Neural crest cell (in vitro differentiated cells): ENCODE measurements at regions not wholly inside any gene's neighbourhood (a gene's known extent, or its start where the extent isn't known, plus 50 kb on each side); places are given as distances from the start of the nearest gene placed in this dataset.

ENCODE experiments used
- DNase-seq: peaks from one replicate; pipeline ENCODE4 v3.0.0; 2021; ENCODE audit warnings: low read depth, mixed read lengths, low spot score
- H3K27ac Mint-ChIP-seq: one replicate; pipeline ENCODE4 v1.8.0; 2021; ENCODE audit warnings: mild to moderate bottlenecking, mixed read lengths; ENCODE audit not compliant: unreplicated experiment
- H3K27me3 Mint-ChIP-seq: 2 replicates; pipeline ENCODE4 v1.8.0; 2021; ENCODE audit warnings: low read depth, mild to moderate bottlenecking, mixed read lengths
- H3K36me3 Mint-ChIP-seq: 2 replicates; pipeline ENCODE4 v1.8.0; 2021; ENCODE audit warnings: low read depth, mild to moderate bottlenecking, mixed read lengths
- H3K4me1 Mint-ChIP-seq: 2 replicates; pipeline ENCODE4 v1.8.0; 2021; ENCODE audit warnings: mixed read lengths
- H3K4me3 Mint-ChIP-seq: one replicate; pipeline ENCODE4 v1.8.0; 2021; ENCODE audit warnings: mild to moderate bottlenecking, mixed read lengths
- H3K9me3 Mint-ChIP-seq: 2 replicates; pipeline ENCODE4 v1.8.0; 2021; ENCODE audit warnings: mixed read lengths
- TF ChIP-seq, protein P1 (sequence below): fragments of 200-600 bp; sonication (generic); conservative IDR thresholded peaks from 2 replicates; pipeline ENCODE4 v1.5.0; 2021; ENCODE audit warnings: antibody characterized with exemption, mild to moderate bottlenecking

DNA sequence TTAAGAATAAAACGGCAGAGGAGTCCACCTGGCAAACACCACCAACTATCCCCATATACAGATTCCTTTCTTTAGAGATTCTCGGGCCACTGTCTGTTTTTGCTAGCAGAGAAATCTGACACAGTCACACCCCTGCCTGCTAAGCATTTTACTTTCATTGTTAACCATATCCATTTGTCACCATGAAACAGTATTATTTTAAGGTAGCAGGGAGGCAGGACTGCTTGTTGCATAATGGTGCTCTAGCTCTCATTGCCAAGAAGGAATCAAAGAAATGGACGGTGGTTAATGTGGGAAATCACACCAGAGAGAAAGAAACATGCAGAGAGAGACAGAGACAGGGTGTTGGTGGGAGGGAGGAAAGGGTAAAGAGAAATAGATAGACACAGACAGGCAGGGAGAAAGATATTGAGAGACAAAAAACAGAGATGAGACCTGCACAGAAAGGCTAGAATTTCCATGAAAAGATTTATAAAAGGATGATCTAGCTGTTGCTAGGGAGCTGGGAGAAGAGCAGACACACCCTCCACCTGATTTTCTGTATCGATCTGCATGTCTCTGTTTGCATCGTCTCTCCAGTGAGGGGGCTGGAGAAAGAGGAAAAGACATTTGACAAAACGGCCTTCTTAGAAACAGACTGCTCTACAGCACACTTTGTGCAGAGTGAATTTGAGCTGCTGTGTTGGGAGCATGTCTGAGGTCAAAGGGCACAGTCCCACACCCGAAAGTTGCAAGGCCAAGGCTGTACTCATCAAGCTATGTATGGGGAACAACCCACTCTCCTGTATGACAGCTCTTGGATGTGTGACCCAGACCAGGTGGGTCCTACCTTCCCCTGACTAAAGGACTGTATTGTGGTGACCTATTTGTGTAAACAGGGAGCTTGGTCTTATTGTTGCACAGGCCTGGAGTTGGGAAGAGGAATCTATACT lies 303.1 kb downstream of the FZD1 start:
- peaks cover 25% of the 10 kb centered on the region for H3K4me1 Mint-ChIP-seq
- no peak overlapping the region for H3K27ac Mint-ChIP-seq
- TF ChIP-seq, protein P1, sequence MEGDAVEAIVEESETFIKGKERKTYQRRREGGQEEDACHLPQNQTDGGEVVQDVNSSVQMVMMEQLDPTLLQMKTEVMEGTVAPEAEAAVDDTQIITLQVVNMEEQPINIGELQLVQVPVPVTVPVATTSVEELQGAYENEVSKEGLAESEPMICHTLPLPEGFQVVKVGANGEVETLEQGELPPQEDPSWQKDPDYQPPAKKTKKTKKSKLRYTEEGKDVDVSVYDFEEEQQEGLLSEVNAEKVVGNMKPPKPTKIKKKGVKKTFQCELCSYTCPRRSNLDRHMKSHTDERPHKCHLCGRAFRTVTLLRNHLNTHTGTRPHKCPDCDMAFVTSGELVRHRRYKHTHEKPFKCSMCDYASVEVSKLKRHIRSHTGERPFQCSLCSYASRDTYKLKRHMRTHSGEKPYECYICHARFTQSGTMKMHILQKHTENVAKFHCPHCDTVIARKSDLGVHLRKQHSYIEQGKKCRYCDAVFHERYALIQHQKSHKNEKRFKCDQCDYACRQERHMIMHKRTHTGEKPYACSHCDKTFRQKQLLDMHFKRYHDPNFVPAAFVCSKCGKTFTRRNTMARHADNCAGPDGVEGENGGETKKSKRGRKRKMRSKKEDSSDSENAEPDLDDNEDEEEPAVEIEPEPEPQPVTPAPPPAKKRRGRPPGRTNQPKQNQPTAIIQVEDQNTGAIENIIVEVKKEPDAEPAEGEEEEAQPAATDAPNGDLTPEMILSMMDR, result no peak
- H3K27me3 Mint-ChIP-seq, result no peaks in the 10 kb centered on the region
- H3K36me3 Mint-ChIP-seq, result no peaks in the 10 kb centered on the region
- no peak overlapping the region for H3K4me3 Mint-ChIP-seq
- no peaks in the 10 kb centered on the region for H3K9me3 Mint-ChIP-seq
- DNase-seq, result no peak

DNA sequence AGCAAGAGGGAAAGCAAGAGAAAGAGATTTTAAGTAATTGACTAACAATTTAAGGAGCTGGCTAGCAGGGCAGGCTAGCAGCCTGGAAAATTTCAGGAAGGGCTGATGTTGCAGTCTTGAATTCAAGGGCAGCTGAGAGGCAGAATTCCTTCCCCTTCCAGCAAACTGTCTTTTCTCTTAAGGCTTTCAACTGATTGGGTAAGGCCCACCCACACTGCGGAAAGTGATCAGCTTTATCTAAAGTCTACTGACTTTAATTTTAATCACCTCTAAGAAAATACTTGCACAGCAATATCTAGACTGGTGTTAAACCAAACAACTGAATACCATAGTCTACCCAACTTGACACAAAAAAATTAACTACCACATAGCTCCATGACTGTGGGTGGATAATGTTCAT lies 303.9 kb downstream of the FZD1 start:
- no peak for DNase-seq
- no peaks in the 10 kb centered on the region for H3K9me3 Mint-ChIP-seq
- no peaks in the 10 kb centered on the region for H3K27me3 Mint-ChIP-seq
- H3K36me3 Mint-ChIP-seq, result no peaks in the 10 kb centered on the region
- no peak overlapping the region for H3K27ac Mint-ChIP-seq
- TF ChIP-seq, protein P1, result no peak
- H3K4me3 Mint-ChIP-seq, result no peak overlapping the region
- peaks cover 25% of the 10 kb centered on the region for H3K4me1 Mint-ChIP-seq

DNA sequence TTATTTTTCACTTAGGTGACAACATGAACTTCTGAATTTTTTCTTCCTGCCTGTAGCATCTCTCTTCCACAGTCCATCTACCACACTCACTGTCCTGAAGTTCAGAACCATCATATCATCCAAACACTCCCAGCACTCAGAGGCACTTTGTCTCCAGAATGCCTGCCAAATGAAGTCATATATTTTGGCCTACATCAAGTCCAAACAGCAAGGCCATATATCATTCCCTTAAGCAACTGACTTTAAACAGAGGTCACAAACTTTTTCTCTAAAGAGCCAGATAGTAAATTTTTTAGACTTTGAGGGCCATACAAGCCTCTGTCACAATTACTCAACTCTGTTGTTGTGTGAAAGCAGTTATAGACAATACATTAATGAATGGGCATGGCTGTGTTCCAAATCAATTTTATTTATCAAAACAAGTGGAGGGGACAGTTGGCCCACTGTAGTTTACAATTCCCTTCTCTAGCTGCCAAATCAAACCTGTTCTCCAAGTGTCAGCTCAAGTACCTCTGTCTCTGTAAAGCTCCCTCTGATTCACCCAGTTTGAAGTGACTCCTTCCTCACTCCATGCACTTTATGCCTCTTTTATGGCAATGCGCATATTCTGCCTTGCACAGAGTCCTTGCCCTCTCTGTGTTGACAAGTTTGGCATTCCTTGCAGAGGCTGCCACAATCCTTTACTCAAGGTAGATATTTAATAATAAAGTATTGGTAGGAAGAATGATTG lies 305.7 kb downstream of the FZD1 start:
- H3K9me3 Mint-ChIP-seq, result no peaks in the 10 kb centered on the region
- H3K4me3 Mint-ChIP-seq, result no peak overlapping the region
- no peaks in the 10 kb centered on the region for H3K27me3 Mint-ChIP-seq
- DNase-seq, result no peak
- H3K36me3 Mint-ChIP-seq, result no peaks in the 10 kb centered on the region
- TF ChIP-seq, protein P1, result no peak
- H3K27ac Mint-ChIP-seq, result no peak overlapping the region
- peaks cover 25% of the 10 kb centered on the region for H3K4me1 Mint-ChIP-seq

DNA sequence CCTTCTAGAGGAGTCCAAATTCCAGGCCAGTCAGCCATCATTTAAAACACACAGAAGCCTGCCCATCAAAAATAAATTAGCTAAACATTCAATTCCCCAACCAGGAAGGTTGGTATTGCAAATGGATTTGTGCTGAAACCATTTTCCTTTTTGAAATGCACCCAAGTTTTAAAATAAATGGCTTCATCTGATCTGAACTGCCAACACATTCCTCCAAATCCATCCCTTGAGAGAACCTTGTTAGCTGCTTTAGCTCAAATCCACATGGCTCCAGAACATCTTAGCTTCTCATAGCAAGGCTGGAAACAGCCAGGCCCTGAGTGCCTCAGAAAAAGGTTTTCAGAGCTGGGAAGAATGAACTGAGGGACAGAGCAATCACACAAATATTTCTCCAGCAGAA lies 306.3 kb downstream of the FZD1 start:
- Mint-ChIP-seq H3K4me1 (peaks cover 20% of the 10 kb centered on the region), H3K4me3 (no peak overlapping the region), H3K27me3 (no peaks in the 10 kb centered on the region), H3K36me3 (no peaks in the 10 kb centered on the region), H3K9me3 (no peaks in the 10 kb centered on the region), H3K27ac (no peak overlapping the region)
- TF ChIP-seq, protein P1, result no peak
- no peak for DNase-seq

DNA sequence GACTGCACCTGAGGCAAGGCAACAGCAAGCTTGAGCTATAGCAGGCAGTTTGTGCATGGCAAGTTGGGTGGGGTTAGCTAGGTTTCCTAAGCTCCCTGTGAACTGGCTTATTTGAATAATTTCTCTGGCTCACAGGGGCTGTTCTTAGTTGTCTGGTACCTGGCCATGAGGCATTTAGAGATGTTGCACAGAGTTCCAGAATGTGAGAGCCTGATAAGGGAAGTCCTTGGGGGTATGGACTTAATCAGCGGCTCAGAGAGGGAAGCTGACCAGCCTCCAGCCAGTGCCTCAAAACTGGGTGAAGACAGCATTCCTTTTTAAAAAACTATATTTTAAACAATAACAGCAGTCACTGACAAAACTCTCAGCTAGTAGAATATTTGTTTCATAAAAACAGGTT lies 307.4 kb downstream of the FZD1 start:
- TF ChIP-seq, protein P1, result no peak
- H3K9me3 Mint-ChIP-seq, result peaks cover 3% of the 10 kb centered on the region
- DNase-seq, result no peak
- H3K36me3 Mint-ChIP-seq, result no peaks in the 10 kb centered on the region
- no peaks in the 10 kb centered on the region for H3K27me3 Mint-ChIP-seq
- H3K27ac Mint-ChIP-seq, result no peak overlapping the region
- H3K4me1 Mint-ChIP-seq, result peaks cover 9% of the 10 kb centered on the region
- H3K4me3 Mint-ChIP-seq, result no peak overlapping the region
